BE2C (cell line): ENCODE measurements at regions not wholly inside any gene's neighbourhood (a gene's known extent, or its start where the extent isn't known, plus 50 kb on each side); places are given as distances from the start of the nearest gene placed in this dataset.

Experiments used
- DNase-seq: peaks from one replicate; pipeline ENCODE4 v3.0.0-alpha.2; 2020
- H3K27me3 ChIP-seq: fragments of 250-450 bp; sonication (Bioruptor Pico); 2 replicates; pipeline ENCODE4 v1.5.1; 2020; ENCODE audit warnings: mild to moderate bottlenecking
- H3K36me3 ChIP-seq: fragments of 250-450 bp; sonication (Bioruptor Pico); 2 replicates; pipeline ENCODE4 v1.5.1; 2020; ENCODE audit warnings: mild to moderate bottlenecking
- H3K4me1 ChIP-seq: fragments of 250-450 bp; sonication (Bioruptor Pico); 2 replicates; pipeline ENCODE4 v1.5.1; 2020
- H3K4me3 ChIP-seq: 2 replicates; pipeline ENCODE4 v1.5.1; 2011; ENCODE audit warnings: low read depth, low read length
- H3K9me3 ChIP-seq: fragments of 250-450 bp; sonication (Bioruptor Pico); 2 replicates; pipeline ENCODE4 v1.5.1; 2020
- CTCF ChIP-seq: IDR thresholded peaks from 2 replicates; pipeline ENCODE4 v1.5.1; 2012; ENCODE audit warnings: mild to moderate bottlenecking, low read depth, low read length

DNA sequence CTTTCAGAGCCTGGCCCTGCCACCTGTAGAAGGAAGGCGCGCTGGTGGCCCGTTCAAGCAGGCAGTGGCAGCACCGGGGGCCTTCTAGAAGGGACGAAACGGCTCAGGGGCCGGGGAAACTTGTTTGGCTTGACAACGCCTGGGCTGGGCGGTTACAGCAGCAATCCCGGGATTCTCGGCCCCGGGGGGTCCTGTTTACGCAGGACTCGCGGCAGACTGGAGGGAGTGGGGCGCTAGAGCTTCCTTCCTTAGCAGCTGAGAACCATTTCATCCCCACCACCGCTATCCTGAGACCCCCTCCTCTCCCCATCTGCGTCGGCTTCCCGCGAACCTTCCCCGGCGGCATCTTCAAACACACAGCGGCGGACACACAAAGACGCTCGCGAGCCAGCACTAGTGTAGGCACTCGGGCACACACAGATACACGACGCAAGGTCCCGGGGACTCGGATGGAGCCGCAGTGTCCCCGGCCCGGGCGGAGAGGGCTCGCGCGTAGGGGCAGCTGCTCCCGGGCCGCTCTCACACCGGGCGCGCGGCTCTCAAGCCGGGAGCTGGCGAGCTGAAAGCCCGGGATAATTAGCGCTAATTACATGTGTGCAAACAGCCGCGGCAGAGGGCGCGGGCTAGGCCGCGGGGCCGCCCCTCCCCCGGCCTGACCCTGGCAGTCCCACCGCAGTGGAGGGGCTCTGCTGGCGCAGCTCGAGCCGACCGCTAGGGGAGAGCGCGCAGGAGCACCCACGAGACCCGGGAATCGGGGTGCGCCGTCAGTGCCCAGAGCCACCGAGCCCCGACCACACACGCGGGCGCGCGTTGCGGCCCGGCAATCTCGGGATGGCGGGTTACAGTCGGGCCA, 271.4 kb downstream of the FOXD2 start:
- no peaks in the 10 kb centered on the region for H3K36me3 ChIP-seq
- peak; percentile 19 for DNase-seq
- no peaks in the 10 kb centered on the region for H3K4me1 ChIP-seq
- no peak overlapping the region for H3K4me3 ChIP-seq
- no peaks in the 10 kb centered on the region for H3K9me3 ChIP-seq
- TF ChIP-seq CTCF, result peak; percentile 13; the same call in 1 of the 2 replicates
- H3K27me3 ChIP-seq, result peaks cover 60% of the 10 kb centered on the region

DNA sequence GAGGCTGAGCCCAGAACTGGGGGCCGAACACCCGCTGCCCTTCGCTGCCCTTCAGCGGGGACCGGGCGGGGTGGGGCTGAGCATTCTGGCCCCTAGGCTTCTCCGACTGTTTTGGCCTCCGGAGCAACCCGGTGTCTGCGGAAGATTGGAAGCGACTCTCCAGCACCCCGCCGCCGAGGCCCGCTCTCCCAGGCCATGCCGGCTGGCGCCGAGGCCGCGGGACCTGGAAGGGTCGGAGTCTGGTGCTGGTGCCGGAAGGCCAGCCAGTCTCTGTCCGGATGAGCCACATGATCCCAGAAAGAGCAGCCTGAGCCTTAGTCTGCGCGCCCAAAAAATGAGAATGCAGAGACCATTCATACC, 272.0 kb downstream of the FOXD2 start:
- DNase-seq, result no peak
- Histone ChIP-seq H3K9me3 (no peaks in the 10 kb centered on the region), H3K27me3 (peaks cover 60% of the 10 kb centered on the region), H3K36me3 (no peaks in the 10 kb centered on the region), H3K4me3 (no peak overlapping the region), H3K4me1 (no peaks in the 10 kb centered on the region)
- no peak for TF ChIP-seq CTCF

DNA sequence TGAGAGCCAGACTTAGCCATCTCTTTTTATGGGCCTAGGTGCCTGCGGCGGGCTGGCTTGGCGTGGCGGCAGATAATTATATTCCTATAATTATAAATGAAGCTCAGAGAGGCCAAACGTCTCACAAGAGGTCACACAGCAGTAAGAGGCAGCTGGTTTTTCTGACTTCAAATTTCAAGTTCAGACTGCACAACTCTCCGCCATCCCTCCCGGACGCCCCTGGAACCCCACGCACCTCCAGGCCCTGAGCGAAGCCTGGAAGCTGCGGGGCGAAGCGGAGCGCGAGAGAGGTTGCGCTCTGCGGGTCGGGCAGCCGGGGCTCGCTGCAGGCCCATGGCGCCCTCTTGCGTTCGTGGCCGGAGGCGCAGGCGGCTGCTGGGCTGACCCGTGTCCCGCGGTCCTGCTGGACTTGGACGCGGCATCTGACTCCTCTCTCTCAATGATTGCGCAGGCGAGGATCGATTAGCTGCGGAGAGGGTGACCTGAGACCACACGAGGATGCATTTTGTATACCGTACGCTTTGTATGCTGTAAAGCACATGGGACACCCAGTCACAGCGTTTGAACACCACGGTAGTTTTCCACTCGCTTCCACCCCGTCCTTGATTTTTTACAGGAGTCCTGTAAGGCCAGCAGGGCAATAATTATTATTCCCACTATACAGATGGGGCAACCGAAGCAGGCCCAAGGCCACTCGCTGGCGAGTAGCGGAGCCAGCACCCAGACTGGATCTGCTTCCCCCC, 272.7 kb downstream of the FOXD2 start:
- Histone ChIP-seq H3K27me3 (peaks cover 60% of the 10 kb centered on the region), H3K4me1 (no peaks in the 10 kb centered on the region), H3K4me3 (no peak overlapping the region), H3K9me3 (no peaks in the 10 kb centered on the region), H3K36me3 (no peaks in the 10 kb centered on the region)
- TF ChIP-seq CTCF, result peak; percentile 72
- DNase-seq, result peak; percentile 64
